ENCODE measurements at regions not wholly inside any gene's neighbourhood (a gene's known extent, or its start where the extent isn't known, plus 50 kb on each side); places are given as distances from the start of the nearest gene placed in this dataset.
"Not testable (repeated sequence)": the region's sequence is repeated elsewhere in the genome, so short reads cannot be mapped to it uniquely, and the experiment has no call there.

GRCh38 chr7:108627476-108628051, 57.9 kb downstream of the DNAJB9 start:
- DNase-seq (ENCODE audit: missing footprints) (no peak), ATAC-seq (no peak)
- intact Hi-C loops (cut with DNase I): no loop called here

- intact Hi-C loops (cut with DNase I): no loop called here
- DNase-seq (ENCODE audit: missing footprints) (no peak), ATAC-seq (no peak)
Measured at GRCh38 chr7:108628678-108629077, 59.0 kb downstream of the DNAJB9 start.

GRCh38 chr7:108629651-108630400, 60.2 kb downstream of the DNAJB9 start:
- DNase-seq (ENCODE audit: missing footprints) (no peak), ATAC-seq (peak; percentile 84)
- intact Hi-C loops (cut with DNase I): no loop called here

- ATAC-seq: no peak
- intact Hi-C loops (cut with DNase I): no loop called here
- DNase-seq (ENCODE audit: missing footprints): no peak
Measured at GRCh38 chr7:108634036-108634435, 64.4 kb downstream of the DNAJB9 start.

GRCh38 chr7:108634535-108634934, 64.9 kb downstream of the DNAJB9 start:
- no peak for ATAC-seq

GRCh38 chr7:108637049-108637621, 67.5 kb downstream of the DNAJB9 start:
- ATAC-seq (no peak), DNase-seq (ENCODE audit: missing footprints) (no peak)
- intact Hi-C loops (cut with DNase I): no loop called here

More at GRCh38 chr7:108634535-108634934, 64.9 kb downstream of the DNAJB9 start:
- intact Hi-C loops (cut with DNase I): no loop called here
- no peak for DNase-seq (ENCODE audit: missing footprints)

- DNase-seq (ENCODE audit: missing footprints) (no peak), ATAC-seq (no peak)
- intact Hi-C loops (cut with DNase I): no loop called here
Measured at GRCh38 chr7:108642126-108642525, 72.5 kb downstream of the DNAJB9 start.

GRCh38 chr7:108643136-108643535, 73.5 kb downstream of the DNAJB9 start:
- intact Hi-C loops (cut with DNase I): no loop called here
- DNase-seq (ENCODE audit: missing footprints): no peak
- no peak for ATAC-seq

- DNase-seq (ENCODE audit: missing footprints) (no peak), ATAC-seq (no peak)
- intact Hi-C loops (cut with DNase I): no loop called here
Measured at GRCh38 chr7:108648989-108649388, 79.3 kb downstream of the DNAJB9 start.

- DNase-seq (ENCODE audit: missing footprints): no peak
- intact Hi-C loops (cut with DNase I): no loop called here
- no peak for ATAC-seq
Measured at GRCh38 chr7:108650467-108650866, 80.8 kb downstream of the DNAJB9 start.

GRCh38 chr7:108652886-108653285, 83.2 kb downstream of the DNAJB9 start:
- ATAC-seq (no peak), DNase-seq (ENCODE audit: missing footprints) (no peak)
- intact Hi-C loops (cut with DNase I): no loop called here

- ATAC-seq (no peak), DNase-seq (ENCODE audit: missing footprints) (no peak)
- intact Hi-C loops (cut with DNase I): no loop called here
Measured at GRCh38 chr7:108653526-108653925, 83.9 kb downstream of the DNAJB9 start.

GRCh38 chr7:108657140-108657726, 87.6 kb downstream of the DNAJB9 start:
- intact Hi-C loops (cut with DNase I); ATAC-seq; DNase-seq (ENCODE audit: missing footprints): not testable (repeated sequence)

- no peak for ATAC-seq
- intact Hi-C loops (cut with DNase I): no loop called here
- DNase-seq (ENCODE audit: missing footprints): no peak
Measured at GRCh38 chr7:108659261-108659660, 89.6 kb downstream of the DNAJB9 start.

- DNase-seq (ENCODE audit: missing footprints) (no peak), ATAC-seq (no peak)
- intact Hi-C loops (cut with DNase I): no loop called here
Measured at GRCh38 chr7:108659867-108660266, 90.2 kb downstream of the DNAJB9 start.

- intact Hi-C loops (cut with DNase I): no loop called here
- ATAC-seq (no peak), DNase-seq (ENCODE audit: missing footprints) (no peak)
Measured at GRCh38 chr7:108660465-108660864, 90.8 kb downstream of the DNAJB9 start.

GRCh38 chr7:108662783-108663362, 93.2 kb downstream of the DNAJB9 start:
- intact Hi-C loops (cut with DNase I): no loop called here
- no peak for ATAC-seq
- DNase-seq (ENCODE audit: missing footprints): no peak

GRCh38 chr7:108663701-108664100, 94.0 kb downstream of the DNAJB9 start:
- intact Hi-C loops (cut with DNase I): no loop called here
- DNase-seq (ENCODE audit: missing footprints) (no peak), ATAC-seq (no peak)

- DNase-seq (ENCODE audit: missing footprints) (no peak), ATAC-seq (no peak)
- intact Hi-C loops (cut with DNase I): no loop called here
Measured at GRCh38 chr7:108667216-108667615, 97.5 kb downstream of the DNAJB9 start.

GRCh38 chr7:108669958-108670357, 100.3 kb downstream of the DNAJB9 start:
- no peak for DNase-seq (ENCODE audit: missing footprints)
- ATAC-seq: no peak
- intact Hi-C loops (cut with DNase I): no loop called here
